GM18867 (cell line): ENCODE measurements at regions not wholly inside any gene's neighbourhood (a gene's known extent, or its start where the extent isn't known, plus 50 kb on each side); places are given as distances from the start of the nearest gene placed in this dataset.
"Not testable (repeated sequence)": the region's sequence is repeated elsewhere in the genome, so short reads cannot be mapped to it uniquely, and the experiment has no call there.

Experiments
- ATAC-seq: cut with Tn5 transposase; IDR thresholded peaks from one replicate; pipeline ENCODE4 v1.9.1; 2021; ENCODE audit warnings: mild to moderate bottlenecking, moderate library complexity; ENCODE audit not compliant: unreplicated experiment

GRCh38 chr1:121566346-121566745 lies 381.6 kb downstream of the SRGAP2C start:
- ATAC-seq: no peak

- no peak for ATAC-seq
Measured at GRCh38 chr1:121569428-121569827, 384.7 kb downstream of the SRGAP2C start.

- ATAC-seq: not testable (repeated sequence)
Measured at GRCh38 chr1:121573881-121574504, 389.2 kb downstream of the SRGAP2C start.

DNA sequence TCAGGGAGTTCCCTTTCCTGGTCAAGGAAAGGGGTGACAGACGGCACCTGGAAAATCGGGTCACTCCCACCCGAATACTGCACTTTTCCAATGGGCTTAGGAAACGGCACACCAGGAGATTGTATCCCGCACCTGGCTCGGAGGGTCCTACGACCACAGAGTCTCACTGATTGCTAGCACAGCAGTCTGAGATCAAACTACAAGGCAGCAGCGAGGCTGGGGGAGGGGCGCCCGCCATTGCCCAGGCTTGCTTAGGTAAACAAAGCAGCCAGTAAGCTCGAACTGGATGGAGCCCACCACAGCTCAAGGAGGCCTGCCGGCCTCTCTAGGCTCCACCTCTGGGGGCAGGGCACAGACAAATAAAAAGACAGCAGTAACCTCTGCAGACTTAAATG lies 389.7 kb downstream of the SRGAP2C start:
- not testable (repeated sequence) for ATAC-seq

GRCh38 chr1:121582898-121583297 lies 398.1 kb downstream of the SRGAP2C start:
- not testable (repeated sequence) for ATAC-seq

DNA sequence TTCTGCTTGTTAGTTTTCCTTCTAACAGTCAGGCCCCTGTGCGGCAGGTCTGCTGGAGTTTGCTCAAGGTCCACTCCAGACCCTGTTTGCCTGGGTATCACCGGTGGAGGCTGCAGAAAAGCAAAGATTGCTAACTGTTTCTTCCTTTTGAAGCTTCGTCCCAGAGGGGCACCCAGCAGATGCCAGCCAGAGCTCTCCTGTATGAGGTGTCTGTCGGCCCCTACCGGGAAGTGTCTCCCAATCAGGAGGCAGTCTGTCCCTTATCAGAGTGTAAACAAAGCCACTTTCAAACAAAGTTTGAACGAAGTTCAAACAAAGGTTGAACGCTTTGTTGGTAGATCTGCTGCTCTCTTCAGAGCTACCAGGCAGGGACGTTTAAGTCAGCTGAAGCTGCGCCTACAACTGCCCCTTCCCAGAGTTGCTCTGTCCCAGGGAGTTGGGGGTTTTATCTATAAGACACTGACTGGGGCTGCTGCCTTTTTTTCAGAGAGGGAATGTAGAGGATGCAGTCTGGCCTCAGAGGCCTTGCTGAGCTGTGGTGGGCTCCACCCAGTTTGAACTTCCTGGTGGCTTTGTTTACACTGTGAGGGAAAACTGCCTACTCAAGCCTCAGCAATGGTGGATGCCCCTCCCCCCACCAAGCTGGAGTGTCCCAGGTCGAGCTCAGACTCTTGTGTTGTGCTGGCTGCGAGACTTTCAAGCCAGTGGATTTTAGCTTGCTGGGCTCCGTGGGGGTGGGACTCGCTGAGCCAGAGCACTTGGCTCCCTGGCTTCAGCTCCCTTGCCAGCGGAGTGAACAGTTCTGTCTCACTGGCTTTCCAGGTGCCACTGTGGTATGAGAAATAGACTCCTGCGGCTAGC lies 401.8 kb downstream of the SRGAP2C start:
- ATAC-seq: no peak

DNA sequence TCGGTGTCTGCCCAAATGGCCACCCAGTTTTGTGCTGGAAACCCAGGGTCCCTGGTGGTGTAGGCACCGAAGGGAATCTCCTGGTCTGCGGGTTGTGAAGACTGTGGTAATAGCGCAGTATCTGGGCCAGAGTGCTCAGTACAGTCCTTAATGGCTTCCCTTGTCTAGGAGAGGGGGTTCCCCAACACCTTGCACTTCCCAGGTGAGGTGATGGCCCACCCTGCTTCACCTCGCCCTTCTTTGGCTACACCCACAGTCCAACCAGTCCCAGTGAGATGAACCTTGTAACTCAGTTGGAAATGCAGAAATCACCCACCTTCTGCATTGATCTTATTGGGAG lies 402.4 kb downstream of the SRGAP2C start:
- no peak for ATAC-seq

DNA sequence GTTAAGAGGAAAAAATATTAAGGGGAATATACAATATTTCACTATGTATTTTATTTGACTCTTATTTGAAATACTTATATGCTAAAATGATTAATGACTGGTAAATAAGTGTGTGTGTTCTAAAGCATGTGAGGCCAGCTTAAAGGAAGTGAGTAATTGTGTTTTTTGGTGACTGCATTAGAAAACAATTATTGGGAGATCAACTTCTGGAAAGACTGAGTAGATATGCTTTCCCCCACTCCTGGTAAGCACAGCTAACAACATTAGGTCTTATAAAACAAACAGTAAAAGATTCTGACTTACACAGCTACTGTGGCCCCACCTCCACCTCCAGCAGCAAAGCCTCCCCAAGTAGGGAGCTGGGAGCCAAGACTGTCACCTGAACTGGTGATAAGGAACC lies 403.0 kb downstream of the SRGAP2C start:
- no peak for ATAC-seq

DNA sequence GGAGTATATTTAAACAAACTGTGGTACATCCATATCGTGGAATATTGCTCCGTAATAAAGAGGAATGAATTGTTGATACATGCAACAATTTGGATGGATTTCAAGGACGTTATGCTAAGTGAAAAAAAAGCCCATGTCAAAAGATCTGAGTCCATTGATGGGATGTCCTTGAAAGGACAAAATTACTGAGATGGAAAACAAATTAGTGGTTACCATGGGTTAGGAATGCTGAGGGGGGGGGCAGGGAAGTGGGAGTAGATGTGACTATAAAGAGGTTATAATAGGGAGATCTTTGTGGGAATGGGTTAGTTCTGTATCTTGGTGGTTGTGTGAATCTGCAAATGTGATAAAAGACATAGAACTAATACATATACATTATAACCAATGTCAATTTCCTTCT lies 409.3 kb downstream of the SRGAP2C start:
- no peak for ATAC-seq

DNA sequence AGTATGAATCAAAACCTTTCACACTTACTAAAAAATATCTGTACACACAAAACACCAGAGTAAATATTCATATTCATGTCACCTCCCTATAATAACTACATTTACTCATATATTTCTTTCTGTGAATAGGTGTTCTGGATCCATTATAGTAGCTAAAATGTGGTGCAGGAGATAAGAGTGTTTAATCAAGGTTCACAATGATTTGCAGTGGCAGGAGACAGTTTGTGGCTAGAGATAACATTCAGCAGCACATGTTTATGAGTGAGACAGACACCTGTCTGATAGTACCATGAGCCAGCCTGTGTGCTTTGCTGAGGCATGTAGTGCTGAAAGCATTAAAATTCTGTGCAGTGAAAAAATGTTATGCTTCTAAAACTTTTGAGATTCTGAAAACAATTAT lies 410.3 kb downstream of the SRGAP2C start:
- ATAC-seq: no peak

DNA sequence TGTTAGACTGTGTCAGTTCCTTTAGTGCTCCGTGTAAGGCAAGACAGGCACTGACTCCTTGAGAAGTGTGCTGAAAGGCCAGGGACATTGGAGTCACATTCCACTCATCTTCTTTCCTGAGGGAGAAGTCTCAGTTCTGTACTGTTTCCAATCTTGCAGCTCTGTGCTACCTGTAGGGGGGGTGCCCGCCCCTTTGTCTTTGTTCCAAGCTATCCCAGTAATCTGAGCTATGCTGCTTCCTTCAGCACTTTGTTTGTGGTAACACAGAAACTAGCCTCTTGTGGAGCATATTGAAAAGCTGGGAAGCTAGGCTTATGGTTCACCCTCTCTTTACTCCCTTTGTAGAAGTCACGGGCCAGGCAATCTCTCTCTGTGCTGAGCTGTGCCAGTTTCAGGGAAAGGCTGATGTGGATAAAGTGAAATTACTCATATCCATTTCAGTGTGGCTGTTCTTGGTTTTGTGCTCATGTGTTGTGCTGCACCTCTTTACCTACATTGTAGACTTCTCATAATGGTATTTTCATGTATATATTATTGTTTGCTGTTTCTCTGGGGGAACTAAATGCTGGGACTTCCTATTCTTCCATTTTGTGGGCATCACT lies 420.2 kb downstream of the SRGAP2C start:
- ATAC-seq: not testable (repeated sequence)

- ATAC-seq: not testable (repeated sequence)
Measured at GRCh38 chr1:121607499-121607898, 422.7 kb downstream of the SRGAP2C start.
